ENCODE measurements at regions not wholly inside any gene's neighbourhood (a gene's known extent, or its start where the extent isn't known, plus 50 kb on each side); places are given as distances from the start of the nearest gene placed in this dataset.

DNA sequence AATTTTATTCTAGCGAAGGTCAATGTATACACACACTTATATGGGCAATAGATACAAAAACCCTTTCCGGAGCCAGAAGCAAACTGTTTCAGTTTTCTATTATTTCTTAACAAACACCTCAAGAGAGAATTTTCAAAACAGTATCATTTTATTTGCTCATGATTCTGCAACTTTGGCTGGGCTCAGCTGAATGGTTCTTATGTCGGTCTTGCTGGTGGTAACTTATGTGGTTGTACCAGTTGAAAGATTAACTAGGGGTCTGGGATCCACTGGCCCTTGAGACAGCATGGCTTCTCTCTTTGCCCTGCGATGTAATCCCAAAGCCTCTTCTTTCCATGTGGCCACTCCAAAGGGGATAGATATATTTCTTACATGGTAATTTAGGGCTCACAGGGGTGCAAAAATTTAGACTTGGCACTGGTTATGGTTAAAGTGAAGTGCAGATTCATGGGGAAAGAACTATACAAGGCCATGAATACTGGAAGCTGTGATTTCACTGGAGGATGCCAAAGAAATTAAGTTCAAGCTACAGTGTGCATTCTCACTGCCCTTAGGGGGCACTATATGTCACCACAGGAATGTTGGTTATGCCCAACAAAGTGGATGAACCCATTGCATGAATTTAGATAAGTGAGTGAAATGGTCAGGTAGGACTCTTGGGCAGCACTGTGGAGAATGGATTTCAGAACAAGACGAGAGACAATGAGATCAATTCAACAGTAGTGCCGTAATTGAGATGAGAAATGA is 94.3 kb upstream of the NAV3 start:
- Mint-ChIP-seq H3K36me3 (no peaks in the 10 kb centered on the region), H3K4me3 (no peak overlapping the region), H3K9me3 (peaks cover 10% of the 10 kb centered on the region), H3K4me1 (no peaks in the 10 kb centered on the region), H3K27ac (no peak overlapping the region)
- no peak for ATAC-seq
- DNase-seq (ENCODE audit: low spot score in 2 of 2), result no peak

DNA sequence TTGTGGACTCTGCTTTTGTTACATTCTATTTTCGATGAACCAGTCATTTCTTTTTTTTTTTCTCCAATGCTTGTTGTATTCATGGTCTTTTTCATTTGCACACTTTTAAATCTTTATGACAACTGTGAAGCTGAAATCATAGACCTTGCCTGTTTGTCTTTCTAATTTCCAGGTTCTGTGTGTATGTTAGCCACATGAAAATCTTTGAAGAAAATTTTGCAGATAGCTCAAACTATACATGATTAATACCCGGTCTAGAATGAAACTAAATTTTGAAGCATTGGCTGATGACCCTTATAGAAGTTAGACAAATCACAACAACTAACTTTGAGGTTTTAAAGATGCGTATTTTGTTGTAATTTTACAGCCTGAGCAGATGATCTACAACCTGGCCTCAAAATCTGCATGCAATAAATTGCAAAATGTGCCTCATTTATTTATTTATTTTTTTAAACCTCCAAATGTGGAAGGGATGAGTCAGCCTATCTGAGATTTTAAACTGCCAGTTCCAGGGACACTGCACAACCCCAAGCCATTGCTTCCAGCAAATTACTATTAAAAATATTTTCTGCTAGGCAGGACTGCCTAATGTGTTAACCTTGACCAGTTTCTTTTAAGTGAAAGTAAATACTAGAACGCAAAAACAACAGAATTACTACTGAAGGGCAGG is 96.3 kb upstream of the NAV3 start:
- H3K9me3 Mint-ChIP-seq, result peaks cover 10% of the 10 kb centered on the region
- ATAC-seq (no peak), DNase-seq (ENCODE audit: low spot score in 2 of 2) (no peak)
- no peaks in the 10 kb centered on the region for H3K4me1 Mint-ChIP-seq
- no peaks in the 10 kb centered on the region for H3K36me3 Mint-ChIP-seq
- H3K27ac Mint-ChIP-seq, result no peak overlapping the region
- H3K4me3 Mint-ChIP-seq, result no peak overlapping the region

DNA sequence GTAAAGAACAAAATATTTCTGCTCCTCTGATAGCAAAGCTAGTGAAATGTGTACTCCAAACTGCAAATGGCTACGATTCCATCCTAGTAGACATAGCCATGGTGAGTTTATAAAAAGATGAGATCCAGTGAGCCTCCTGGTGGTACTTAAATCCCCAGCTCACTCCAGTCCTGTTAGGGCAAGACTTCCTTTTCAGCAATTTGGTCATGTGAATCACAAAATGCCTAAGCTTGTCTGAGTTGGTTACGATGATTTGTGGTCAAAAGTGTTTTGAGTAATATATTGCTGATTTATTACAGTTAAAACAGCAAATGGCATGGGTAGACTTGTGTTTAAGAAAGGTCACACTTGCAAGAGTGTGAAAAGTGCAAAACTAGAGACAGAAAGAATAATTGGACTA is 102.7 kb upstream of the NAV3 start:
- H3K9me3 Mint-ChIP-seq, result peaks cover 17% of the 10 kb centered on the region
- H3K4me1 Mint-ChIP-seq, result no peaks in the 10 kb centered on the region
- no peak for DNase-seq (ENCODE audit: low spot score in 2 of 2)
- no peak overlapping the region for H3K4me3 Mint-ChIP-seq
- H3K27ac Mint-ChIP-seq, result no peak overlapping the region
- no peaks in the 10 kb centered on the region for H3K36me3 Mint-ChIP-seq
- no peak for ATAC-seq

DNA sequence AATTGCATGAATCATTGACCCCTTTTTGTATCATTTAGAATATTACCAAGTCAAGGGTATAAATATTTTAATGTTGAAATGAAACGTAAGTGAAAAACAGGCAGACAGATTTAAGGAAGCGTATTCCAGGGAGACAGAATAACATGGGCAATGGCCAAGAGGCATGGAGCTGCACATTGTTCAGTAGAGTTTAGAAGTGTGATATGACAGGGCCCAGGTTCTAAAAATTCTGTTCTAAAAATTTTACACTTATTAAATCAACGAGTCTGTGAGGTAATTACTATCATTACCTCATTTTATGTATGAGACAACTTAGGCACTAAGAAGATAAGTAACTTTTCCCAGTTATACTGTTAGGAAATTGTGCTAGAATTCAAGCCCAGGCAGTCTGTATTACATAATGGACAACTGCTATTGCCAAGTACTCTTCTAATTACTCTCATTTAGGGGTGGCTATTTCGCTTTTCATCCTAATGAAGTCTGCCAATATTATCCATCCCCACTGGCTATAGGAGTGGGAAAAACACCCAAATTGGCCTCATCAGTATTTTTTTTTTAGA is 103.2 kb upstream of the NAV3 start:
- Mint-ChIP-seq H3K4me3 (no peak overlapping the region), H3K36me3 (no peaks in the 10 kb centered on the region), H3K27ac (no peak overlapping the region), H3K9me3 (peaks cover 17% of the 10 kb centered on the region), H3K4me1 (no peaks in the 10 kb centered on the region)
- DNase-seq (ENCODE audit: low spot score in 2 of 2) (no peak), ATAC-seq (no peak)

DNA sequence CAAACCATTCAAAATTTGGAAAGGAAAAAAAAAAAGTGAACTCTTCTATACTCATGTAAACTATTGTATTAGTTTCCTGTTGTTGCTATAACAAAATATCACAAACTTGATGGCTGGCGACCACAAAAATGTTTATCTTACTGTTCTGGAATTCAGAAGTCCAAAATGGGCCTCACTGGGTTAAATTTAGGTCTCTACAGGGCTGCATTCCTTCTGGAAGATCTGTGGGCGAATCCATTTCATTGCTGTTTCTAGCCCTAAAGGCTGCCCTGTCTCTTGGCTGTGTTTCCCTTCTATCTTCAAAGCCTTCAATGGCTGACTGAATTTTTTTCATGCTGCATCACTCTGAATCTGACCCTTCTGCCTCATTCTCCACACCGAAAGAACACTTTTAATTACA is 105.1 kb upstream of the NAV3 start:
- Mint-ChIP-seq H3K4me3 (no peak overlapping the region), H3K27ac (no peak overlapping the region), H3K9me3 (peaks cover 17% of the 10 kb centered on the region), H3K36me3 (no peaks in the 10 kb centered on the region), H3K4me1 (no peaks in the 10 kb centered on the region)
- no peak for ATAC-seq
- no peak for DNase-seq (ENCODE audit: low spot score in 2 of 2)

DNA sequence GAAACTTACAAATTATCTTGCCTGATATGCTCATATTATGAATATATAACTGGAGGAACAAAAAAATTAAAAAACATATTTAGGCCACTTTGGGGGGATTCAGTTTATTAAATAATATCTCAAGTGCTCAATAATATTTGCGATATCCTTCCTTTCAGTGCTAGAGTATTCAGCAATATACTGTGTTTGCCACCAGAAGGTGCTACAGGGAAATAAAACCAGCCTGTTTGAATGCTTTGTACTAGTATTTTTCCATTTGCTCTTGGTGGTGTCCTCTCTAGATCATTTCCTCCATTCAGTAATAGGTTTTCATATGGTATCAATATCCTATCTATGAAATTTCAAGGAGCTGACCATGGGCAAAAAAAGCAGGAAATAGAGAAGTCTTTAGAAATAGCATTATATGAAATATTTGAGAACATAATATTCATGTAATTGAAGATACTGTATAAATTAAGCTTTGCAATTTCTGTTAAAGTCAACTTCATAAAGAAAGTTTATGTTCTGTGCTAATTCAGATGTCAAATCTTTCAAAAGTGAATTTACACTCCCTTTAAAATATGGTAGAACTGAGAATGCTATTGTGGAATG is 106.2 kb upstream of the NAV3 start:
- peaks cover 14% of the 10 kb centered on the region for H3K9me3 Mint-ChIP-seq
- H3K4me3 Mint-ChIP-seq, result no peak overlapping the region
- no peaks in the 10 kb centered on the region for H3K36me3 Mint-ChIP-seq
- ATAC-seq (no peak), DNase-seq (ENCODE audit: low spot score in 2 of 2) (no peak)
- no peak overlapping the region for H3K27ac Mint-ChIP-seq
- no peaks in the 10 kb centered on the region for H3K4me1 Mint-ChIP-seq

DNA sequence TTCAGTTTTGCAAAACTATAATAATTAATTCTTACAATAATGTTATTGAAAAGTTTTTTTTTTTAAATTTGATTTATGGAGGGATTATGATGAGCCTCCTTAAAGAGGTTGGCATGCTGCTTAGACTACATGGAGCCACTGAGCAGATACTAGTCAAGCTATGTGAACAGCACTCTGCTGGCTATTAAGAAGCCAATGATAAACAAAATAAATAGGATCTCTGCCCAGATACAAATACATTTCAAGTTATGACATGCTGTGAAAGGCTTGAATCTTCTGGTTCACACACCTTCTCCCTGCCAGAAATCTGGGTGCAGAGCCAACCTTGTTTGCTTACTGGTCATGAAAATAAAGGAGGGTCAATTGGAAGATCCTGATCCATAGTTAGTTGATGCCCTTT is 107.4 kb upstream of the NAV3 start:
- ATAC-seq, result no peak
- Mint-ChIP-seq H3K4me3 (no peak overlapping the region), H3K27ac (no peak overlapping the region), H3K9me3 (peaks cover 13% of the 10 kb centered on the region), H3K36me3 (no peaks in the 10 kb centered on the region), H3K4me1 (no peaks in the 10 kb centered on the region)
- DNase-seq (ENCODE audit: low spot score in 2 of 2), result no peak

DNA sequence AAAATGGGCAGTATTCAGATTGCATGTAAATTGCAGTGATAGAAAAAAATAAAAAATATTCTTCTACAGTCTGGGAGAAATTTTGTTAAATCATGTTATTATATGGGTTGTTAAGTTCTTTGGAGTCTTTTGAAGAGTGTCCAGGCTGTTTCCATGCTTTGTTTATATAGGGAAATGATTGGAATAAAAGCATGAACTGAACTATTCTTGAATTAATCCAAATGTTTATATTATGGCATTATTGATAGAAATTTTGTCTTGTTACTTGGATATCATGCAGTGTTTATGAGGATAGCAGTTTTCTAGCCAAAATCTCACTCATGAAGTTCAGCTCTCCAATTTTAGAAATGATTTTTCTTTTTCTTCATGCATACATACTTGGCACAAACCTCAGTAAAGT is 108.2 kb upstream of the NAV3 start:
- no peak for ATAC-seq
- Mint-ChIP-seq H3K36me3 (no peaks in the 10 kb centered on the region), H3K4me1 (no peaks in the 10 kb centered on the region), H3K4me3 (no peak overlapping the region), H3K9me3 (peaks cover 14% of the 10 kb centered on the region), H3K27ac (no peak overlapping the region)
- DNase-seq (ENCODE audit: low spot score in 2 of 2), result no peak

DNA sequence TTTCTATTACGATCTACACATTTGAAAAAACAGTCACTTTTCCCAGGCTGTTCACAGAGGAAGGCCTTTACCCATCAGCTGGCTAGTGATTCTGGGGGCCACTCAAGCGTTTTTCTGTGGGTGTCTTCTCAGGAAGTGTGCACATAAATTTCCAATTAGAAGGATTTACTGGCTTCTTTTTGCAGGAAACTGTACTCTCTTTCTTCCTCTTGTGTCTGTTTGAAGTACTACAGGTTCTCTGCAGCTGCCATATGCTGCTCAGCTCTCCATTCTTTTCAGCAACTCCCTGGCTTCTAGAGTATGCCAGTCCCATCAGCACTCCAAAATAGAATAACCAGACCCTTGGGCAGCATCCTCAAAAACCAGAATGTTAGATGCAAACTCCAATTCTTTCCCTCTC is 110.4 kb upstream of the NAV3 start:
- Mint-ChIP-seq H3K4me3 (no peak overlapping the region), H3K9me3 (peaks cover 6% of the 10 kb centered on the region), H3K36me3 (no peaks in the 10 kb centered on the region), H3K27ac (no peak overlapping the region), H3K4me1 (no peaks in the 10 kb centered on the region)
- ATAC-seq (no peak), DNase-seq (ENCODE audit: low spot score in 2 of 2) (no peak)

DNA sequence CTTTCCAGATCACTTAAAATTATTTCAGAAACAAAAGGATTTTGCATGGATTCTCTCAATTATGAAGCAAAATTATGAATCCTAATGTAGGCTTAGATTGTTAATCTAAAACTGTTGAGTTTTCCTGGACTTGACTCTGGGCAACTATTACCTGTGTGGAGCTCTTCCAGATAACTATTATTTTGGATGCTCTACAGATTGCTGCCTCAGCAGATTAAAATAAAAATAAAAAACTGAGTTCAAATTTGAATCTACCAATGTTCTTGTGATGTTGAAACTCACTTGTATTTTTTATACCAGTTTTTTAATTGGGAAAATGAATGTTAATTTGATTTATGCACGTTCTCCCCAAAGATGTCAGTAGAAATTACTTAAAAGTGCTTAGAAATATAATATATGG is 120.5 kb upstream of the NAV3 start:
- H3K36me3 Mint-ChIP-seq, result no peaks in the 10 kb centered on the region
- no peak overlapping the region for H3K27ac Mint-ChIP-seq
- peaks cover 3% of the 10 kb centered on the region for H3K9me3 Mint-ChIP-seq
- ATAC-seq (no peak), DNase-seq (ENCODE audit: low spot score in 2 of 2) (no peak)
- no peaks in the 10 kb centered on the region for H3K4me1 Mint-ChIP-seq
- H3K4me3 Mint-ChIP-seq, result no peak overlapping the region

DNA sequence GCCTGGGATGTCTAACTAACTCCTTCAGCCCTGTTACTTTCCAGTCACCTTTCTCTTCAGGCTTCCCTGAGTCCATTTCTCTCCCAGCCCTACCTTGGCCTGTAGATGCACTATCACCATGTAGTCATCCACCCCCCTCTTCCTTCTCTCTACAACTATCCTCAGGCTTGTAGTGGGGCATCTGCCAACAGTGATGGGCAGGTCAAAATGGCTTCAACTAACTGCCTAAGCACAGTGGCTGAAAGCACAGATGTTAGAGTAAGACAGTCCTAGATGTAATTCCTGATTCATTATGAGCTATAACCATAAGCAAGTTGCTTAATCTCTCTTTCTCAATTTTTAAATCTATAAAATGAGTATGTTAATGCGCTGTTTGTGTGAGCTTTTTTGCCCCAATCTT is 133.6 kb upstream of the NAV3 start:
- H3K4me1 Mint-ChIP-seq, result no peaks in the 10 kb centered on the region
- ATAC-seq (no peak), DNase-seq (ENCODE audit: low spot score in 2 of 2) (no peak)
- peaks cover 7% of the 10 kb centered on the region for H3K9me3 Mint-ChIP-seq
- H3K4me3 Mint-ChIP-seq, result no peak overlapping the region
- H3K36me3 Mint-ChIP-seq, result no peaks in the 10 kb centered on the region
- no peak overlapping the region for H3K27ac Mint-ChIP-seq

DNA sequence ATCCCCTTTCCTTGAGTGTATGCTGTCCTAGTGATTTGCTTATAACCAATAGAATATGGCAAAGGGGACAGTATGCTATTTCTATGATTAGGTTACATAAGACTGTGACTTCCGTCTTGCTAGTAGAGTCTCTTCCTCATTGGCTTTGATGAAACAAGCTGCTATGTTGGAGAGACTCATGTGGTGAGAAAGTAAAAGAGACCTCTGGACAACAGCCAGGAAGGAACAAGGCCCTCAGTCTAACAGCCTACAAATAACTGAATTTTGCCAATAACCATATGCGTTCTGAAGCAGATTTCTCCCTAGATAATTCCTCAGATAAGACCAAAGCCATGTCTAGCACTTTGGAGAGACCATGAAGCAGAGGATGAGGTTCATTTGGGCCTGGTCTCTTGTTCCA is 134.5 kb upstream of the NAV3 start:
- no peaks in the 10 kb centered on the region for H3K36me3 Mint-ChIP-seq
- H3K4me3 Mint-ChIP-seq, result no peak overlapping the region
- ATAC-seq, result no peak
- no peak for DNase-seq (ENCODE audit: low spot score in 2 of 2)
- peaks cover 6% of the 10 kb centered on the region for H3K9me3 Mint-ChIP-seq
- H3K27ac Mint-ChIP-seq, result no peak overlapping the region
- H3K4me1 Mint-ChIP-seq, result no peaks in the 10 kb centered on the region

DNA sequence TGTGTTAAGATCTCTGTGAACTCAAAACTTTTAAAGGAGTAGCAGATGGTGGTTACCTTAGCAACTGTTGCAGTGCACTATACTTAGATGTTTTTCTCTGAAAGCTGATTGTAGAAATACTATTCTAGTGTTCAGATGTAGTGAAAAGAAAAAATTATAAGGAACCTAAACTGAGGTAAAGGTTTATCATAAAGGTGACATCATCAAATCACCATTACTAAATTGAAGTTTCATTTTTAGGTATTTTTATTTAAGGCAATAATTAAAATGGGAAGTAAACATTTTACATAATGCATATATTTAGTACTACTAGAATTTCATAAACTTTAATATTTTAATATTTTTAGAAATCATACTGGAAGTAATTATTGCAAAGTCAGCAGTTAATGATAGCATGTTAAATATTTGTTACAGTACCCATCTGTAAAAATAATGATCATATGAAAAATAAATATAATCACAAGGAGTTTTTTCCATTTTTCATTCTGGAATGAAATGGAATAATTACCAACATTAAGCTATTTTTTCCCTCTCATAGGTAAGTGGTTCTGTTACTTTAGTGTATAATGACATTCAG is 141.1 kb upstream of the NAV3 start:
- H3K36me3 Mint-ChIP-seq, result no peaks in the 10 kb centered on the region
- no peak overlapping the region for H3K4me3 Mint-ChIP-seq
- DNase-seq (ENCODE audit: low spot score in 2 of 2) (no peak), ATAC-seq (no peak)
- no peaks in the 10 kb centered on the region for H3K4me1 Mint-ChIP-seq
- H3K27ac Mint-ChIP-seq, result no peak overlapping the region
- H3K9me3 Mint-ChIP-seq, result peaks cover 15% of the 10 kb centered on the region

DNA sequence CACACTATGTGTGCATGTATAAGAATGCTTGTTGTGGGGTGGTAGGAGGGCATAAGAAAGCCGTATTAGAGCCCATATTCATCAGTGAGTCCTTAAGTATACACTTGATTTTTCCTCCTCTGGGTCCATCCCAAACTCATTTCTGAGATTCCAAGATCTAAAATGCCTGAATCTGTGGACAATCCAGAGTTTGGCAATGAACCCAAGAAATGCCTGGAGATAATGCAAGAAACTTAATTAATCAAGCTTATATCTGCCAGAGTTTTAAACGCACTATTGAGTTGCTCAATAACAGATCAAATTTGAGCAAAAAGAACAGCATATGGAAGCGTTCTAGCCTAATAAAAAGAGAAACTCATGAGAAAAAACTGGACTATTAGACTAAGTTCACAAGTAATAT is 143.4 kb upstream of the NAV3 start:
- Mint-ChIP-seq H3K4me3 (no peak overlapping the region), H3K9me3 (peaks cover 15% of the 10 kb centered on the region), H3K4me1 (no peaks in the 10 kb centered on the region), H3K36me3 (no peaks in the 10 kb centered on the region), H3K27ac (no peak overlapping the region)
- no peak for ATAC-seq
- no peak for DNase-seq (ENCODE audit: low spot score in 2 of 2)

DNA sequence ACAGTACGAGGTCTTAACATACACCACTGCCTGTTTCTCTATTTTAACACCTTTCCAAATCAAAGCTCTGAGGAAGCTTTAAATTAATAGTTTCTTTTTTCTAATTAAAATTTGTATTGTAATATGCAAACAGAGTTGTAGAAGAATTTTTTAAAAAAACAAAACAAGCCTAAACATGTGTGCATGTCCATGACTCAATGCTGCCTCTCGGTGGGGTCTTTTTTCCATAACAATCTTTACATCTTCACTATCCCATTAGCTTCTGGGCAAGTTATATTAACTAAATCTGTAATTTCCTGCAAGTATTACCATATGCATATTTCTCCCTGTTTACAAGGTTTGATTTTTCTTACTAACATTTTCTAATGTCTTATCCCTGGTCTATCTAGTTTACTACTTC is 143.9 kb upstream of the NAV3 start:
- peaks cover 15% of the 10 kb centered on the region for H3K9me3 Mint-ChIP-seq
- H3K4me3 Mint-ChIP-seq, result no peak overlapping the region
- H3K4me1 Mint-ChIP-seq, result no peaks in the 10 kb centered on the region
- no peaks in the 10 kb centered on the region for H3K36me3 Mint-ChIP-seq
- DNase-seq (ENCODE audit: low spot score in 2 of 2) (no peak), ATAC-seq (no peak)
- no peak overlapping the region for H3K27ac Mint-ChIP-seq

DNA sequence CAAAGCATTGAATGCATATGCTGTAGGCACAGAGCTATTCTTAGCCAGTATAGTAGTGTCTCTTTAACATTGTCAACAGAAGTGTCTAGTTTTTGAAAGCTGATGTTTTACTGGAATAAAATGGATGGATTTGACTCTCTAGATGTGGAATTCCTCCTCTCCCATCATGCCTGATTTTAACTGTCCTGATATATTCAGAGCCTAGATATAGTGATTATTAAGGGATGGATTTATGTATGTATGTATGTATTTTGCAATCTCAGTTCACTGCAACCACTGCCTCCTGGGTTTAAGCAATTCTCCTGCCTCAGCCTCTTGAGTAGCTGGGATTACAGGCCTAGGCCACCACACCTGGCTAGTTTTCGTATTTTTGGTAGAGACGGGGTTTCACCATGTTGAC is 144.8 kb upstream of the NAV3 start:
- ATAC-seq (no peak), DNase-seq (ENCODE audit: low spot score in 2 of 2) (no peak)
- Mint-ChIP-seq H3K9me3 (peaks cover 15% of the 10 kb centered on the region), H3K27ac (no peak overlapping the region), H3K4me1 (no peaks in the 10 kb centered on the region), H3K36me3 (no peaks in the 10 kb centered on the region), H3K4me3 (no peak overlapping the region)

All from stimulated activated effector memory CD8-positive, alpha-beta T cell treated with anti-CD3 and anti-CD28 coated beads, Interleukin-12 subunit alpha, Interleukin-12 subunit beta, amount 100 ng/mL, for 72 hours (primary cell).